Glomerular visceral epithelial cell (primary cell): ENCODE measurements at regions not wholly inside any gene's neighbourhood (a gene's known extent, or its start where the extent isn't known, plus 50 kb on each side); places are given as distances from the start of the nearest gene placed in this dataset.
A peak's percentile ranks its signal among the peaks of the same experiment; 100 is the strongest.
"Not testable (repeated sequence)": the region's sequence is repeated elsewhere in the genome, so short reads cannot be mapped to it uniquely, and the experiment has no call there.

Source experiments
- DNase-seq: peaks from one replicate; pipeline ENCODE4 v3.0.0-alpha.2; 2016; ENCODE audit errors: extremely low spot score

- no peak for DNase-seq
Observed at GRCh38 chr6:76982476-76983199, 480.7 kb downstream of the HTR1B start.

- DNase-seq: no peak
Observed at GRCh38 chr6:76972474-76972873, 490.8 kb downstream of the HTR1B start.

GRCh38 chr6:76959177-76959576 is 504.1 kb downstream of the HTR1B start:
- DNase-seq: not testable (repeated sequence)

DNA sequence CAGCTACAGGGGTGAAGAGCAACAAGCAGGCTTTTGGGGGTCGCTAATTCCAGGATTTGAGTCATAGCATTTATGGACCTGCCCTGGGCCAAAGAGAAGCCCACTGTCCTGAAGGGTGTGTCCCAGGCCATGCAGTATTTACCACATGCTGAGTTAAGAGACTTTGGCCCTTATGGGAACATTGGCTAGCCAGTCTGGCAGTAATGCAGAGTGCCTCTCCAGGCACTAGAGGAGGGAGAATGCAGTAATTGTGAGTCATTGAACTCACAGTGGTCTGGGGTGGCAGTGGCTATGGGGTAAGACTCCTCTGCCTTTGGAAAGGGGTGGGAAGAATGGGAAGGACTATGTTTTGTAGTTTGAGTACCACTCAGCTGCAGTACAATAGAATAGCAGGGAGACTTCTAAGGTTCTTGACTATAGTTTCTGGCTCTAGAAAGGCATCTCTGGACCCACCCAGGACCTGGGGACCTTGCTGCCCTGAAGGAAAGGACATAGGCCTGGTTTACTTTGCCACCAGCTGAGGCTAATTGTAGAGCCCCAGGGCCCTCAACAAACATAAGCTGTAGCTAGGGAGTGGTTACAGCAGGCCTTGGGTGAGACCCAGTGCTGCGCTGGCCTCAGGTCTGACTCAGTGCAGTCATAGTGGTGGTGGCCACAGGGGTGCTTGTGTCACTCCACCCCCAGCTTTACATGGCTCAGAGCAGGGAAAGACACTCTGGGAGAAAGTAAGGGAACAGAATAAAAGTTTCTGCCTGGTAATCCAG is 520.9 kb downstream of the HTR1B start:
- no peak for DNase-seq

DNA sequence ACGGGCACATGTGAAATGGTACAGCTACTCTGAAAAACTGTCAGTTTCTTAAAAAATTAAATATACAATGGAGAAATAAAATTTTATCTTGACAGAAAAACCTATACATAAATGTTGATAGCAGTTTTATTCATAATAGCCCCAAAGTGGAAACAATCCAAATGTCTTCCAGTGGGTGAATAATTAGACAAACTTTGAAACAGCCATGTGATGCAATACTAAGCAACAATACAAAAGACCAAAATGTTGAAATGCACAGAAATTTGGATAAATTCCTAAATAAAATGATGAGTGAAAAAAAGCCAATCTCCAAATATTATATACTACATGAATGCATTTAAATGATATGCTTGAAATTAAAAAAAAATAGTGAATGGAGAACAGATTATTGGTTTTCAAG is 523.1 kb downstream of the HTR1B start:
- no peak for DNase-seq

DNA sequence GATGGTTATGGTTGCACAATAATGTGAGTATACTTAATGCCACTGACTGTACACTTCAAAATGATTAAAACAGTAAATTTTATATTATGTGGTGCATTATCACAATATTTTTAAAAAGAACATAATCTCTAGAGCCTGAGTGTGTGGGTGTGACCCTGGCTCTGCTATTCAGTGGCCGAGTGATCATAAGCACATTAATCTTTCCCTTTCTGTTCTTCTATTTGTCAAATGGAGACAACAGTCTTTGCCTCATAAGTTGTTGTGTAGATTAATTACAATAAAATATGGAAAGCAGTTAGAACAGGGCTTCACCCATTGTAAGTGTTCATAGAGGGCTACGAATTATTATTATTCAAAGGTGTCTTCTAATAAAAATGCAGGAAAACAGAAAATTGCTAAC is 548.6 kb downstream of the HTR1B start:
- DNase-seq: no peak

GRCh38 chr6:76905541-76905940 is 557.8 kb downstream of the HTR1B start:
- not testable (repeated sequence) for DNase-seq

GRCh38 chr6:76892542-76892941 is 570.7 kb downstream of the HTR1B start:
- no peak for DNase-seq

DNA sequence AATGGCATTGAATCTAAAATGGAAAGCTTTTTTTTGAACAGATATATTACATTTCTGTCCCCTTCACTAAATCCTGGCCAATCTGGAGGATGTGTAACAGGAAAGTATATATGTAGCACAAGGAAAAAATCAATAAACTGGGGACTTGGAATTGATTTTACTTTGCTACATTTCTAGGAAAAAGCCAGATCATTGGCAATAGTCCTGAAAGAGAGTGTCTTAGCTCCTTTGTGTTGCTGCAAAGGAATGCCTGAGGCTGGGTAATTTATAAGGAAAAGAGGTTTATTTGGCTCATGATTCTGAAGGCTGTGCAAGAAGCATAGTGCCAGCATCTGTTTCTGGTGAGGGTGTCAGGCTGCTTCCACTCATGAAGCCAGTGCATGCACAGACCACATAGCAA is 574.9 kb downstream of the HTR1B start:
- no peak for DNase-seq

- DNase-seq: no peak
Observed at GRCh38 chr6:76886900-76887299, 576.4 kb downstream of the HTR1B start.

DNA sequence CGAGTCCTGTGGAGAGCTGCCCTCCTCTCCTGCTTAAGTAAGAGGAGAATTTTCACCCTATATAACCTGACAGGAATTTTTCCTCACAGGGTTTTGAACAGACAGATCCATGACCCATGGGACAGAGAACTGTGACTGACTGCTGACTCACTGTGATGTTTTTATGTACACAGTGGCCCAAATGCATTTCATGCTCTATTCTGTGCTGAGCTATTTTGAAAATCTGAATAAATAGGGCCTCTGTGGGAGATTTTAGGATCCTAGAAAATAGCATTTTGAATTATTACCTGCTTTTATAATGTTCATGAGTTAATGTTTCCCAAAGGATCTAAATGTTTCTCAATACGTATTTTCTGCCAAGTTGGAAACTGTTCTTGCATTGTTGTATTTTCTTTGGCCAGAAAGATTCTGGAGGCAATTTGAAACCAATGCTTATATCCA is 577.4 kb downstream of the HTR1B start:
- DNase-seq: no peak

- DNase-seq: no peak
Observed at GRCh38 chr6:76881414-76881813, 581.9 kb downstream of the HTR1B start.

- peak; percentile 79 for DNase-seq
Observed at GRCh38 chr6:76876922-76877553, 586.3 kb downstream of the HTR1B start.

DNA sequence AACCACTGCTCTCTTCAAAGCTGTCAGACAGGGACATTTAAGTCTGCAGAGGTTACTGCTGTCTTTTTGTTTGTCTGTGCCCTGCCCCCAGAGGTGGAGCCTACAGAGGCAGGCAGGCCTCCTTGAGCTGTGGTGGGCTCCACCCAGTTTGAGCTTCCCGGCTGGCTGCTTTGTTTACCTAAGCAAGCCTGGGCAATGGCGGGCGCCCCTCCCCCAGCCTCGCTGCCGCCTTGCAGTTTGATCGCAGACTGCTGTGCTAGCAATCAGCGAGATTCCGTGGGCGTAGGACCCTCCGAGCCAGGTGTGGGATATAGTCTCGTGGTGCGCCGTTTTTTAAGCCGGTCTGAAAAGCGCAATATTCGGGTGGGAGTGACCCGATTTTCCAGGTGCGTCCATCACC is 586.9 kb downstream of the HTR1B start:
- DNase-seq: not testable (repeated sequence)

- no peak for DNase-seq
Observed at GRCh38 chr6:76867182-76867581, 596.1 kb downstream of the HTR1B start.

- no peak for DNase-seq
Observed at GRCh38 chr6:76866091-76866915, 597.0 kb downstream of the HTR1B start.

- DNase-seq: no peak
Observed at GRCh38 chr6:76862936-76863335, 600.4 kb downstream of the HTR1B start.

- peak; percentile 12 for DNase-seq
Observed at GRCh38 chr6:76861403-76861802, 601.9 kb downstream of the HTR1B start.

DNA sequence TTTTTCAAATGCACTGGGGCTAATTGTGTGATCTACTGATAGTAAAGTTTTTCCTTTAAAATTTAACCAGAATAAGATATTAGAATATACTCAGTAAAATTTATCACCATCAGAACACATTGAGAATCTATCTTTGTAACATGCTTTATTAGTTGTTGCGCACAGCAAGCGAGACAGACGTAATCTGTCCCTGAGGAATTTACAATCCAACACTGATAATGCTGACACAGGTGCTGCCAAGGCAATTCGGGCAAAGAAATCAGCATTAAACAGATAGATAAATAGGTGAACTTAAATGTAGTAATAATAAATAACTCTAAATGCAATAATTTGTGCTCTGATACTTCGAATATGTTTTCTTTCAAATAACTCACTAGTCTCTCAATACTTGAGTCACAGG is 607.2 kb downstream of the HTR1B start:
- no peak for DNase-seq

DNA sequence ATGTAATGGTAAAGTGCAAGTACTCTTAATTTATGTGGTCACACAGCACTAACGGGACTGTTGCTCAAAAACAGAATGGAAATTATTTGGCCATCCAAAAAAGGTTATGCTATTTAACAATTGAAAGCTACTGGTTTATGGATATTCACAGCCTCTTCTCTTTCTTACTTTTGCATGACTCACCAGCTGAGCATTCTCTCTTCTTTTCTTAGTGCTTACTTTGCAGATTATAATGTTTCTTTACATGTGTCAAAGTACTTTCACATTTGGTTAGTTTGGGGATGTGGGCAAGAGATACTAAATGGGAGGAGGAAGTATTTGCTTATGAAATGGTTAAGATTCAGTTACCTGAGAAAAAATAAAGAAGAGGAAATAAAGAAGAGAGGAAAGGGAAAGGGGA is 610.5 kb downstream of the HTR1B start:
- peak; percentile 34 for DNase-seq

DNA sequence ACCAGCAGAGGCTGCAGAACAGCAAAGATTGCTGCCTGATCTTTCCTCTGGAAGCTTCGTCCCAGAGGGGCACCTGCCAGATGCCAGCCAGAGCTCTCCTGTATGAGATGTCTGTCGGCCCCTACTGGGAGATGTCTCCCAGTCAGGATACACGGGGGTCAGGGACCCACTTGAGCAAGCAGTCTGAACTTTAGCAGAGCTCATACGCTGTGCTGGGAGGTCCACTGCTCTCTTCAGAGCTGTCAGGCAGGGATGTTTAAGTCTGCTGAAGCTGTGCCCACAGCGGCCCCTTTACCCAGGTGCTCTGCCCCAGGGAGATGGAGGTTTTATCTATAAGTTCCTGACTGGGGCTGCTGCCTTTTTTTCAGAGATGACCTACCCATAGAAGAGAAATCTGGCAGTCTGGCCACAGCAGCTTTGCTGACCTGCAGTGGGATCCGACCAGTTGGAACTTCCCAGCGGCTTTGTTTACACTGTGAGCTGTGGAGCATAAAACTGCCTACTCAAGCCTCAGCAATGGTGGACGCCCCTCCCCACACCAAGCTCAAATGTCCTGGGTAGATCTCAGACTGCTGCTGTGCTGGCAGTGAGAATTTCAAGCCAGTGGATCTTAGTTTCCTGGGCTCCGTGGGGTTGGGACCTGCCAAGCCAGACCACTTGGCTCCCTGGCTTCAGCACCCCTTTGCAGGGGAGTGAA is 613.9 kb downstream of the HTR1B start:
- DNase-seq: peak; percentile 60
